H9 (cell line): ENCODE measurements at regions not wholly inside any gene's neighbourhood (a gene's known extent, or its start where the extent isn't known, plus 50 kb on each side); places are given as distances from the start of the nearest gene placed in this dataset.

Experiments
- DNase-seq: peaks from one replicate; pipeline ENCODE4 v3.0.0-alpha.2; 2017
- H2AFZ ChIP-seq: one replicate; pipeline ENCODE4 v1.6.1; 2013; ENCODE audit warnings: mild to moderate bottlenecking, low read length, control low read depth, moderate library complexity
- H2AK5ac ChIP-seq: 2 replicates; pipeline ENCODE4 v1.6.1; 2013; ENCODE audit warnings: low read length, control low read depth, mixed read lengths; ENCODE audit not compliant: insufficient read length
- H2BK120ac ChIP-seq: one replicate; pipeline ENCODE4 v1.6.1; 2013; ENCODE audit warnings: low read depth, mild to moderate bottlenecking, low read length, control low read depth, inconsistent platforms; ENCODE audit not compliant: poor library complexity, severe bottlenecking
- H2BK12ac ChIP-seq: 2 replicates; pipeline ENCODE4 v1.6.1; 2013; ENCODE audit warnings: low read length, control low read depth, mixed read lengths, low read depth; ENCODE audit not compliant: insufficient read length
- H2BK15ac ChIP-seq: 2 replicates; pipeline ENCODE4 v1.6.1; 2013; ENCODE audit warnings: low read depth, low read length, control low read depth
- H2BK20ac ChIP-seq: one replicate; pipeline ENCODE4 v1.6.1; 2013; ENCODE audit warnings: low read depth, mild to moderate bottlenecking, low read length, control low read depth, inconsistent platforms; ENCODE audit not compliant: poor library complexity, severe bottlenecking
- H2BK5ac ChIP-seq: 2 replicates; pipeline ENCODE4 v1.6.1; 2013; ENCODE audit warnings: low read length, control low read depth, mixed read lengths; ENCODE audit not compliant: insufficient read length
- H3K14ac ChIP-seq: 2 replicates; pipeline ENCODE4 v1.6.1; 2013; ENCODE audit warnings: low read length, control low read depth; ENCODE audit not compliant: insufficient read depth
- H3K18ac ChIP-seq: 2 replicates; pipeline ENCODE4 v1.6.1; 2013; ENCODE audit warnings: low read depth, mild to moderate bottlenecking, mixed read lengths, low read length, control low read depth; ENCODE audit not compliant: insufficient read length
- H3K23ac ChIP-seq: 2 replicates; pipeline ENCODE4 v1.6.1; 2013; ENCODE audit warnings: low read length, control low read depth, mixed read lengths, low read depth; ENCODE audit not compliant: insufficient read length
- H3K23me2 ChIP-seq: 2 replicates; pipeline ENCODE4 v1.6.1; 2013; ENCODE audit warnings: low read depth, mild to moderate bottlenecking, mixed read lengths, low read length, control low read depth; ENCODE audit not compliant: insufficient read length, poor library complexity, severe bottlenecking
- H3K27ac ChIP-seq: 2 replicates; pipeline ENCODE4 v1.5.1; 2013; ENCODE audit warnings: low read length, control low read depth, mixed read lengths, low read depth; ENCODE audit not compliant: insufficient read length
- H3K27me3 ChIP-seq: 2 replicates; pipeline ENCODE4 v1.6.1; 2013; ENCODE audit warnings: low read length, control low read depth, inconsistent platforms; ENCODE audit not compliant: insufficient read depth
- H3K4ac ChIP-seq: 2 replicates; pipeline ENCODE4 v1.6.1; 2013; ENCODE audit warnings: low read depth, mild to moderate bottlenecking, control low read depth, inconsistent platforms, low read length, moderate library complexity
- H3K4me1 ChIP-seq: 2 replicates; pipeline ENCODE4 v1.6.1; 2013; ENCODE audit warnings: low read length, control low read depth, inconsistent platforms; ENCODE audit not compliant: insufficient read depth
- H3K4me2 ChIP-seq: 2 replicates; pipeline ENCODE4 v1.6.1; 2013; ENCODE audit warnings: low read length, control low read depth, mixed read lengths; ENCODE audit not compliant: insufficient read length, insufficient read depth
- H3K56ac ChIP-seq: 2 replicates; pipeline ENCODE4 v1.6.1; 2013; ENCODE audit warnings: low read depth, mild to moderate bottlenecking, mixed read lengths, low read length, control low read depth; ENCODE audit not compliant: insufficient read length
- H3K79me1 ChIP-seq: 2 replicates; pipeline ENCODE4 v1.6.1; 2013; ENCODE audit warnings: low read depth, mild to moderate bottlenecking, moderate library complexity, low read length, control low read depth, inconsistent platforms; ENCODE audit not compliant: insufficient read depth, poor library complexity, severe bottlenecking
- H3K79me2 ChIP-seq: 2 replicates; pipeline ENCODE4 v1.6.1; 2013; ENCODE audit warnings: low read length, control low read depth, inconsistent platforms; ENCODE audit not compliant: insufficient read depth
- H3K9ac ChIP-seq: 2 replicates; pipeline ENCODE4 v1.6.1; 2013; ENCODE audit warnings: low read length, control low read depth, mixed read lengths; ENCODE audit not compliant: insufficient read length; ENCODE audit errors: extremely low read depth
- H3K9me3 ChIP-seq: one replicate; pipeline ENCODE4 v1.6.1; 2013; ENCODE audit warnings: low read depth, low read length, inconsistent platforms; ENCODE audit not compliant: control insufficient read depth
- H3T11ph ChIP-seq: one replicate; pipeline ENCODE4 v1.6.1; 2013; ENCODE audit warnings: mild to moderate bottlenecking, low read length, control low read depth, inconsistent platforms
- H4K20me1 ChIP-seq: one replicate; pipeline ENCODE4 v1.6.1; 2013; ENCODE audit not compliant: control insufficient read depth, insufficient read length, insufficient read depth
- H4K5ac ChIP-seq: 2 replicates; pipeline ENCODE4 v1.6.1; 2013; ENCODE audit warnings: low read depth, mild to moderate bottlenecking, mixed read lengths, low read length, control low read depth; ENCODE audit not compliant: insufficient read length
- H4K8ac ChIP-seq: replicated peaks from 2 replicates; pipeline ENCODE4 v1.6.1; 2013; ENCODE audit warnings: low read length, control low read depth, mixed read lengths, low read depth; ENCODE audit not compliant: insufficient read length
- H4K91ac ChIP-seq: 2 replicates; pipeline ENCODE4 v1.6.1; 2013; ENCODE audit warnings: low read depth, mild to moderate bottlenecking, moderate library complexity, mixed read lengths, low read length, control low read depth; ENCODE audit not compliant: insufficient read length
- H3K27ac Mint-ChIP-seq, 3 experiments: 2 replicates in 2 of 3; 3 replicates in 1 of 3; pipeline ENCODE4 v1.8.0; 2020 to 2021; ENCODE audit warnings: mixed read lengths in 3 of 3, mild to moderate bottlenecking in 1 of 3, moderate library complexity in 1 of 3
- H3K27me3 Mint-ChIP-seq: 2 replicates; pipeline ENCODE4 v1.8.0; 2021; ENCODE audit warnings: low read depth, mild to moderate bottlenecking, moderate library complexity, mixed read lengths
- H3K36me3 Mint-ChIP-seq, 3 experiments: 2 replicates in 2 of 3; 3 replicates in 1 of 3; pipeline ENCODE4 v1.8.0; 2020 to 2021; ENCODE audit warnings: low read depth in 3 of 3, mixed read lengths in 3 of 3; ENCODE audit not compliant: insufficient read depth in 1 of 3
- H3K4me1 Mint-ChIP-seq, 2 experiments: 2 replicates each; pipeline ENCODE4 v1.8.0; 2020; ENCODE audit warnings: mixed read lengths in 2 of 2
- H3K4me3 Mint-ChIP-seq, 2 experiments: 2 replicates in 1 of 2; 3 replicates in 1 of 2; pipeline ENCODE4 v1.8.0; 2020 to 2021; ENCODE audit warnings: mild to moderate bottlenecking in 2 of 2, mixed read lengths in 2 of 2, moderate library complexity in 1 of 2
- H3K9me3 Mint-ChIP-seq, 2 experiments: 2 replicates in 1 of 2; 3 replicates in 1 of 2; pipeline ENCODE4 v1.8.0; 2020; ENCODE audit warnings: mild to moderate bottlenecking in 2 of 2, mixed read lengths in 2 of 2, moderate library complexity in 1 of 2
- CTCF ChIP-seq: fragments of 200-600 bp; sonication (generic); conservative IDR thresholded peaks from 3 replicates; pipeline ENCODE4 v1.8.0; 2021; ENCODE audit warnings: antibody characterized with exemption, mild to moderate bottlenecking

- no peak overlapping the region for H2BK15ac ChIP-seq
- H2BK12ac ChIP-seq: no peak overlapping the region
- H3K4me1 ChIP-seq: no peaks in the 10 kb centered on the region
- no peak overlapping the region for H4K5ac ChIP-seq
- no peak overlapping the region for H2BK5ac ChIP-seq
- H4K8ac ChIP-seq: no peak overlapping the region
- H2AFZ ChIP-seq: no peak overlapping the region
- peaks cover 5 to 6% of the 10 kb centered on the region in 2 experiments; a peak in 2 of 5 replicates for H3K9me3 Mint-ChIP-seq
- H3K9me3 ChIP-seq: no peaks in the 10 kb centered on the region
- H3K18ac ChIP-seq: no peak overlapping the region
- H3K56ac ChIP-seq: no peak overlapping the region
- no peak for DNase-seq
- no peak overlapping the region for H2BK20ac ChIP-seq
- H3K4ac ChIP-seq: no peak overlapping the region
- H4K91ac ChIP-seq: no peak overlapping the region
- no peak overlapping the region for H3K23ac ChIP-seq
- H3K27ac ChIP-seq: no peak overlapping the region
- no peak overlapping the region for H3K4me3 Mint-ChIP-seq
- H3K79me2 ChIP-seq: no peaks in the 10 kb centered on the region
- H3K27me3 ChIP-seq: no peaks in the 10 kb centered on the region
- H2BK120ac ChIP-seq: no peak overlapping the region
- H3K27me3 Mint-ChIP-seq: no peaks in the 10 kb centered on the region
- no peak for TF ChIP-seq CTCF
- no peak overlapping the region for H2AK5ac ChIP-seq
- no peak overlapping the region for H3K14ac ChIP-seq
- no peaks in the 10 kb centered on the region for H3K23me2 ChIP-seq
- 0 out of 4 replicates have a peak, but pooled peaks cover 0 to 2% of the 10 kb centered on the region in 2 experiments for H3K4me1 Mint-ChIP-seq
- H3T11ph ChIP-seq: no peak overlapping the region
- H3K36me3 Mint-ChIP-seq: no peaks in the 10 kb centered on the region; a peak in 2 of 7 replicates
- no peak overlapping the region for H3K4me2 ChIP-seq
- no peaks in the 10 kb centered on the region for H3K79me1 ChIP-seq
- H4K20me1 ChIP-seq: no peaks in the 10 kb centered on the region
- H3K9ac ChIP-seq: no peak overlapping the region
- no peak overlapping the region for H3K27ac Mint-ChIP-seq
These were observed 781.0 kb upstream of the ADGRB3 start for GRCh38 chr6:67854098-67854497.
